Fibroblast of lung (primary cell): ENCODE measurements at regions not wholly inside any gene's neighbourhood (a gene's known extent, or its start where the extent isn't known, plus 50 kb on each side); places are given as distances from the start of the nearest gene placed in this dataset.

Experiments used
- DNase-seq, 2 donors: peaks; one replicate each; pipeline versions ENCODE4 v3.0.0 to v3.0.0-alpha.2; 2010; ENCODE audit warnings: low read depth in 2 of 2
- H2AFZ ChIP-seq: 2 replicates; pipeline ENCODE4 v1.5.1; 2012; ENCODE audit warnings: low read length, control low read depth, inconsistent platforms
- H3K27ac ChIP-seq: 2 replicates; pipeline ENCODE4 v1.5.1; 2011; ENCODE audit warnings: low read length, control low read depth; ENCODE audit not compliant: insufficient read depth
- H3K27me3 ChIP-seq: 2 replicates; pipeline ENCODE4 v1.5.1; 2011; ENCODE audit warnings: mild to moderate bottlenecking, low read length; ENCODE audit not compliant: control insufficient read depth, insufficient read depth
- H3K36me3 ChIP-seq: 2 replicates; pipeline ENCODE4 v1.5.1; 2011; ENCODE audit warnings: low read length; ENCODE audit not compliant: control insufficient read depth, insufficient read depth
- H3K4me1 ChIP-seq: 2 replicates; pipeline ENCODE4 v1.5.1; 2011; ENCODE audit warnings: low read length; ENCODE audit not compliant: control insufficient read depth, insufficient read depth; ENCODE audit errors: extremely low read depth
- H3K4me2 ChIP-seq: 2 replicates; pipeline ENCODE4 v1.5.1; 2011; ENCODE audit warnings: low read length, control low read depth; ENCODE audit not compliant: insufficient read depth; ENCODE audit errors: extremely low read depth
- H3K4me3 ChIP-seq, 4 experiments: fragments of 200-600 bp in 1 of 4; sonication (generic) in 1 of 4; replicated peaks in 1 of 4; 2 replicates each; pipeline ENCODE4 v1.5.1; 2011 to 2016; ENCODE audit warnings: low read length in 4 of 4, low read depth in 3 of 4, mild to moderate bottlenecking in 3 of 4, control low read depth in 2 of 4, inconsistent platforms in 1 of 4, mixed read lengths in 1 of 4; ENCODE audit not compliant: insufficient read depth in 1 of 4; ENCODE audit errors: control extremely low read depth in 1 of 4
- H3K79me2 ChIP-seq: 2 replicates; pipeline ENCODE4 v1.5.1; 2012; ENCODE audit warnings: mild to moderate bottlenecking, low read length, inconsistent platforms; ENCODE audit not compliant: control insufficient read depth, insufficient read depth
- H3K9ac ChIP-seq: 2 replicates; pipeline ENCODE4 v1.5.1; 2011; ENCODE audit warnings: mild to moderate bottlenecking, low read length, control low read depth; ENCODE audit not compliant: insufficient read depth
- H3K9me3 ChIP-seq: 2 replicates; pipeline ENCODE4 v1.5.1; 2012; ENCODE audit warnings: low read depth, low read length; ENCODE audit not compliant: control insufficient read depth, insufficient read depth
- H4K20me1 ChIP-seq: 2 replicates; pipeline ENCODE4 v1.5.1; 2011; ENCODE audit warnings: low read length; ENCODE audit not compliant: control insufficient read depth, insufficient read depth; ENCODE audit errors: extremely low read depth
- CTCF ChIP-seq, 2 donors: IDR thresholded peaks in 1 of 2; conservative IDR thresholded peaks in 1 of 2; 1 replicate in 1 of 2; 2 replicates in 1 of 2; pipeline ENCODE4 v1.5.1; 2011 to 2012; ENCODE audit warnings: low read length in 2 of 2, control low read depth in 1 of 2, inconsistent platforms in 1 of 2, low read depth in 1 of 2, mild to moderate bottlenecking in 1 of 2
- EZH2 ChIP-seq: IDR thresholded peaks from 2 replicates; pipeline ENCODE4 v1.5.1; 2012; ENCODE audit warnings: low read length, control low read depth, mild to moderate bottlenecking; ENCODE audit errors: missing control alignments

GRCh38 chr1:201595381-201595780 is 56.5 kb downstream of the NAV1 start:
- peaks cover 5% of the 10 kb centered on the region for H3K79me2 ChIP-seq
- H2AFZ ChIP-seq, result no peak overlapping the region
- TF ChIP-seq CTCF (conservative IDR thresholded peaks at IDR 0.05 in 1 of 2, IDR thresholded peaks at IDR 0.05 in 1 of 2; ENCODE audit: low read depth in 1 of 2, low read length in 2 of 2) (no peak), EZH2 (no peak)

GRCh38 chr1:201596101-201596868 is 57.4 kb downstream of the NAV1 start:
- Histone ChIP-seq H3K4me2 (no peak overlapping the region), H3K9ac (no peak overlapping the region), H3K4me3 (no peak overlapping the region), H3K36me3 (peaks cover 1% of the 10 kb centered on the region), H4K20me1 (no peaks in the 10 kb centered on the region), H3K4me1 (peaks cover 11% of the 10 kb centered on the region), H3K79me2 (peaks cover 5% of the 10 kb centered on the region), H3K27ac (no peak overlapping the region), H3K27me3 (no peaks in the 10 kb centered on the region), H3K9me3 (no peaks in the 10 kb centered on the region), H2AFZ (no peak overlapping the region)
- DNase-seq, result no peak
- TF ChIP-seq EZH2 (no peak), CTCF (conservative IDR thresholded peaks at IDR 0.05 in 1 of 2, IDR thresholded peaks at IDR 0.05 in 1 of 2; ENCODE audit: low read depth in 1 of 2, low read length in 2 of 2) (no peak)

More at GRCh38 chr1:201595381-201595780, 56.5 kb downstream of the NAV1 start:
- peaks cover 4% of the 10 kb centered on the region for H3K36me3 ChIP-seq
- H3K4me3 ChIP-seq, result no peak overlapping the region
- no peak for DNase-seq
- no peak overlapping the region for H3K4me2 ChIP-seq
- H3K27ac ChIP-seq, result no peak overlapping the region
- H3K27me3 ChIP-seq, result no peaks in the 10 kb centered on the region
- peaks cover 11% of the 10 kb centered on the region for H3K4me1 ChIP-seq
- no peaks in the 10 kb centered on the region for H3K9me3 ChIP-seq
- no peak overlapping the region for H3K9ac ChIP-seq
- no peaks in the 10 kb centered on the region for H4K20me1 ChIP-seq

- Histone ChIP-seq H3K9ac (no peak overlapping the region), H3K79me2 (peaks cover 5% of the 10 kb centered on the region), H3K9me3 (no peaks in the 10 kb centered on the region), H3K27me3 (no peaks in the 10 kb centered on the region), H3K4me2 (no peak overlapping the region), H4K20me1 (no peaks in the 10 kb centered on the region), H3K27ac (no peak overlapping the region), H2AFZ (no peak overlapping the region), H3K4me3 (no peak overlapping the region), H3K4me1 (peaks cover 18% of the 10 kb centered on the region), H3K36me3 (peaks cover 1% of the 10 kb centered on the region)
- no peak for TF ChIP-seq EZH2
- no peak for TF ChIP-seq CTCF (conservative IDR thresholded peaks at IDR 0.05 in 1 of 2, IDR thresholded peaks at IDR 0.05 in 1 of 2; ENCODE audit: low read depth in 1 of 2, low read length in 2 of 2)
- no peak for DNase-seq
Observed at GRCh38 chr1:201597551-201598230, 58.8 kb downstream of the NAV1 start.
